CD4-positive, alpha-beta T cell treated with Interferon alpha-2 for 1 hour (primary cell): ENCODE measurements at regions not wholly inside any gene's neighbourhood (a gene's known extent, or its start where the extent isn't known, plus 50 kb on each side); places are given as distances from the start of the nearest gene placed in this dataset.
"Not testable (repeated sequence)": the region's sequence is repeated elsewhere in the genome, so short reads cannot be mapped to it uniquely, and the experiment has no call there.

ENCODE experiments used
- DNase-seq, 2 donors: peaks; one replicate each; pipeline ENCODE4 v3.0.0-alpha.2; 2020 to 2022

DNA sequence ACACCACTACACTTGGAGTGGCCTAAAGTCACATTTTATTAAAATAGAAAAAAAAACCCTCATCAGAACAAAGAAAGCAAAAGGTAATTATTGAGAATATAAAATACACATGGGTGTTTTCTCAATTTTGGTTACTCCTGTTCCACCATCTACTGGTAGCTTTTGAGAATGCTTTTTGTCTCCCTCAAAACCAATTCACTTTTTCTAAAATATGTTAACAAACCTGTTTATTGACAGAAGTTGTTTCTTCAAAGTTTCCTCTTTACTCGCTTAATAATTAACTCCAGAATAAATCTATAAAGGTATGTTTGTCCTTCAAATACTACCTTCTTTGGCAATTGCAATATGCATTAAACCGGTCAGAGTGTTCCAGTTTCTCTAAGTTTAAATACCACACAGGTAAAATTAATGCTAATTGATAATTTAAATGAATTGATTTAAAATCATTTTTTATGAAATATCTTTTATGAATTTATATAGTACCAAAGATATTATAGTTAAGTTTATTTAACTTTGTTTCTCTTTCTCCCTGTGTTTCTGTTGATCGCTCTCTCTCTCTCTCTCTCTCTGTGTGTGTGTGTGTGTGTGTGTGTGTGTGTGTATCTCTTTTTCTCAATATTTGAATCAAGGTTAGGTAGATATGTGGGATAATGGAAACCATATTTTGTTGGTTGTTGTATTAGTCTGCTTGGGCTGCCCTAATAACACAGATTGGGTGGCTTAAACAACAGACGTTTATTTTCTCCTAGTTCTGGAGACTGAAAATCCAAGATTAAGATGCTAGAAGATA is 487.4 kb downstream of the PRDM9 start:
- no peak for DNase-seq

- DNase-seq: no peak
Observed at GRCh38 chr5:23996525-23996924, 489.1 kb downstream of the PRDM9 start.

GRCh38 chr5:24005384-24005783 is 498.0 kb downstream of the PRDM9 start:
- no peak for DNase-seq

DNA sequence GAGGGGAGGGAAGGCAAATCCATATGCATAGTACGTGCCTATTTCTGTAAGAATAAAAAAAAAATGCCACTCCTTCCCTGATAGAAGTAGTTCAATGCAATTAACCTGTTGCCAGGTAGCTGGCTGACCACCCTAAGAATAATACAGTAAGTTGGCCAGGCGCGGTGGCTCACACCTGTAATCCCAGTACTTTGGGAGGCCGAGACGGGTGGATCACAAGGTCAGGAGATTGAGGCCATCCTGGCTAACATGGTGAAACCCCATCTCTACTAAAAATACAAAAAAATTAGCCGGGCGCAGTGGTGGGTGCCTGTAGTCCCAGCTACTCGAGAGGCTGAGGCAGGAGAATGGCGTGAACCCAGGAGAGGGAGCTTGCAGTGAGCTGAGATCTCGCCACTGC is 510.3 kb downstream of the PRDM9 start:
- DNase-seq: not testable (repeated sequence)

DNA sequence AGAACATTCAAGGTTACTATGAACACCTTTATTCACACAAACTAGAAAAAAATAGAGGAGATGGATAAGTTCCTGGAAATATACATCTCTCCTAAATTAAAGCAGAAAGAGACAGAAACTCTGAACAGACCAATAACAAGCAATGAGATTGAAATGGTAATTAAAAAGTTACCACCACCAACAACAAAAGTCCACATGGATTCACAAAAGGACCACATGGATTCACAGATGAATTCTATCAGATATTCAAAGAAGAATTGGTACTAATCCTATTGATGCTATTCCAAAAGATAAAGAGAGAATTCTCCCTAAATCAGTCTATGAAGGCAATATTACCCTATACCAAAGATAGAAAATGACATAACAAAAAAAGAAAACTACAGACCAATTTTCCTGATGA is 518.9 kb downstream of the PRDM9 start:
- no peak for DNase-seq

- DNase-seq: no peak
Observed at GRCh38 chr5:24042688-24043087, 535.3 kb downstream of the PRDM9 start.

GRCh38 chr5:24045046-24045445 is 537.6 kb downstream of the PRDM9 start:
- DNase-seq: no peak

- no peak for DNase-seq
Observed at GRCh38 chr5:24053737-24054136, 546.3 kb downstream of the PRDM9 start.

DNA sequence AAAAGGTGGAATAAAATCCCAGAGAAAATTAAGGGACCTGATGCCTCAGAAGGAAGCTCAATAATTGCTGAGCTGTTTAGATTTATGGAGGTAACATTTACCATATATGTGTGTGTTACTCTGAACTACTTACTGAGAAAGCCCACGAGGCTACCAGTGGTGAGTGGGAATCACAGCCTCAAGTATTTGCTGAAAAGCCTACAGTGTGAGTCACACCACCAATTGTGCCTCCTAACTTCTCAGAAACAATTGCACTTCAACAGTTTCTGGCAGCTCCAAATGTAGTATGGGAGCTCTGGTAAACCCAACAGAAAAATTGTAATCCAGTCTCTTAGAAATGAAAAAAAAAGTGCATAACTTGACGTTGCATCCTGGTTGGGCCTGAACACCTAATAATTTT is 551.6 kb downstream of the PRDM9 start:
- no peak for DNase-seq

DNA sequence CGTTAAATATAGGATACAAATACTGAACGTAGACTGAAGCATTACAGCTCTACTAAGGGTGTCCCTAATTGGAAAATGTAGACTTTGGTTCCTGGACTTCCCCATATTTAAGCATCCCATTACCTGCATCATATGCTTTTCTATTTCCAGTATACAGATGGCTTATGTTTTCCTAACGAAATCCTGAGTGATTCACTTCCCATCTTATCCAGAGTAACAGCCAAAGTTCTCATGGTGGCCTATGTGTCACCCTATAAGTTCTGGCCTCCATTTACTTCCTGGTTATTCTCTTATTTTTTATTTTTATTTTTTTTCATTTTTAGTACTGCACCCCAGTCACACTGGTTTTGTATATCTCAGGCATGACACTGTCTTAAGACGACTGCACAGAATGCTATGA is 552.3 kb downstream of the PRDM9 start:
- DNase-seq: no peak

- DNase-seq: no peak
Observed at GRCh38 chr5:24065779-24066178, 558.4 kb downstream of the PRDM9 start.

DNA sequence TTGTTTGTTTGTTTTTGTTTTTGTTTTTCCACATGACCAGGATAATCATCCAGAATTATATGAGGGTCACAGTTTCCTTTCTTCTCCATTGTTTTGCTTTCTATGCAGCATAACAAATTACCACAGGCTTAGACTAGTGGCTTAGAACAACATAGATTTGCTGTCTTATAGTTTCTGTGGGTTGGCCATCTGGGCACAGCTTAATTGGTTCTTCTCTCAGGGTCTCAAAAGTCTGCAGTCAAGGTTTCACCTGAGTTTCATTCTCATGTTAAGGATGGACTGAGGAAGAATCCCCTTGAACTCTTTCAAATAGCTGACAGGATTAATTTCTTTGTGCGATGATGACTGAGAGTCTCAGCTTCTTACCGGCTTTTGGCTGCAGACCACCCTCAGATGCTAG is 559.8 kb downstream of the PRDM9 start:
- DNase-seq: no peak

DNA sequence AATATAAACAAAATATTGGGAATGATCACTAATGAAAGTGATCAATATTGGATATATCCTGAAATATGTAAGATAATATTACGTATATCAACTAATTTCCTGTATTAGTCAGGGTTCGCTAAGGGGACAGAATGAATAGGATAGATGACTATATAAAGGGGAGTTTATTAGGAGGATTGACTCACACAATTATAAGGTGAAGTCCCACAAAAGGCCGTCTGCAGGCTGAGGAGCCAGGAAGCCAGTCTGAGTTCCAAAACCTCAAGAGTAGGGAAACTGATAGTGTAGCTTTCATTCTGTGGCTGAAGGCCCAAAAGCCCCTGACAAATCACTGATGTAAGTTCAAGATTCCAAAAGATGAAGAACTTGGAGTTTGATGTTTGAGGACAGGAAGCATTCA is 561.1 kb downstream of the PRDM9 start:
- DNase-seq: no peak

- DNase-seq: no peak
Observed at GRCh38 chr5:24073107-24073506, 565.7 kb downstream of the PRDM9 start.

GRCh38 chr5:24080046-24080445 is 564.7 kb downstream of the CDH10 start:
- no peak for DNase-seq

- no peak for DNase-seq
Observed at GRCh38 chr5:24094081-24094679, 550.6 kb downstream of the CDH10 start.

- DNase-seq: no peak
Observed at GRCh38 chr5:24102010-24102409, 542.8 kb downstream of the CDH10 start.

GRCh38 chr5:24103451-24104023 is 541.2 kb downstream of the CDH10 start:
- DNase-seq: no peak

DNA sequence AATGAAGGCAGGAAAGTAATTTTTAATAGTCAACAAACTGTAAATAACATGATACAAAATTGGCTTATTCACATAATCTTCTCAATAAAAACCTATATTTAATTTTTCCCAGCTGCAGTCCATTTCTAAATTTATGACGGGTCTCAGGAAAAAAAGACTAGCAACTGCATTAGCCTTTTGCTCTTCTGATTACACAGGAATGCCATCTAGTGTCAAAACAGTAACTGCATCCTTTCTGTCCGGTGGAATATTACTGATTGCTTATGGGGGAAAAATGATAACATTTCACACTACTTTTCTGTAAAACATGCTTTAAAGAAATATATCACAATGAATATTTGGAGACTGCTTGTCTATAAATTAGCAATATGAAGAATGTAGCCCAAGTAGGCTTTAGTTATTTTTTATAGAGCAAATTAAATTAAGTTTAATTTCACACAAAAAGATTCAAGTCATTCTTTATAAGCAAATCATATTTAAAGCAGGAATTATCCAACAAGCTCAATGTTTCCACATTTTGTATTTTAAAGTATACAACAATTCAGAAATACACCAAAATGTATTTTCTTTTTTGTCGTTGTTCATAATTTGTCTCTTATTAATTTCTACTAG is 534.7 kb downstream of the CDH10 start:
- no peak for DNase-seq

- DNase-seq: no peak
Observed at GRCh38 chr5:24112420-24112819, 532.4 kb downstream of the CDH10 start.

- DNase-seq: no peak
Observed at GRCh38 chr5:24118351-24118750, 526.4 kb downstream of the CDH10 start.

- no peak for DNase-seq
Observed at GRCh38 chr5:24135536-24135935, 509.2 kb downstream of the CDH10 start.

DNA sequence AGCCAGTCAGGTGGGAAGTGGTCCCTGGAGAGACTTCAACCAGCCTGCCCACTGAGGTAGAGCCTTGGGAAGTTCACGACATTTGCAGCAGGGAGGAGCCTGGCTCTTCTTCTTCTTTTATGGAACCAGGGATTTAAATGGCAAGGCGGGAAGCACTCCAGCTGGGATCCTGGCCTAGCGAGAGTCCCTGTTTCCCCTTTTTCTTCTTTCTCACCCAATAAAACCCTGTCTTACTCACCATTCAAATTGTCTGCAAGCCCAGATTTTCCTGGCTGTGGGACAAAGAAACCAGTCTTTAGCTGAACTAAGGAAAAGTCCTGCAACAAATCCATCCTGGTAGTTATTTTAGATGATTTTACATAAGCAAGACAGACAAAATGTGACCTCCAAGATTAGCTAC is 503.7 kb downstream of the CDH10 start:
- no peak for DNase-seq

- DNase-seq: no peak
Observed at GRCh38 chr5:24142341-24142740, 502.4 kb downstream of the CDH10 start.
